ENCODE measurements at regions not wholly inside any gene's neighbourhood (a gene's known extent, or its start where the extent isn't known, plus 50 kb on each side); places are given as distances from the start of the nearest gene placed in this dataset.

DNA sequence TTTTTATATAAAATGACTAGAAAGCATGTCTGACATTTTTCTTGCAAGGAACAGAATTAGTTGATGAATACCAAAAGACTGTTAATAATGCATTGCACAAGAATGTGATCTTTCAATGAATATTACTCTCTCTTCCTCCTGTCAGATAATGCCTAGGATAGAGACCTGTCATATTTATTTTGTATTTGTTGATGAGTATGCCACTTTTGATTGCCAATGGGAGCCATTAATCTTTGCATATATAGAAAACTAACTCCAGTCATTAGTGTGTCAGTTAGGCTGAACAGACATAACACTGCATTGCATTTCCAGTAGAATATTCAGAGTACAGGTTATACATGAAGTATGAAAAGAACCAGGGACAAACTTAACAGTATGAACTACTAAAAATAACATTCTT is 1125.3 kb downstream of the LRFN5 start:
- TF ChIP-seq MAX (IDR thresholded peaks at IDR 0.05; ENCODE audit: low read depth, low read length) (no peak), POLR2A (IDR thresholded peaks at IDR 0.05; ENCODE audit: extremely low read depth, insufficient read length) (no peak), CTCF (IDR thresholded peaks at IDR 0.05; ENCODE audit: low read depth, low read length) (no peak), MYC (IDR thresholded peaks at IDR 0.05; ENCODE audit: low read depth, low read length) (no peak)
- no peak overlapping the region for H3K4me3 ChIP-seq (ENCODE audit: low read depth, low read length)
- no peak for DNase-seq (ENCODE audit: low read depth)

GRCh38 chr14:42731480-42731879 is 1124.8 kb downstream of the LRFN5 start:
- TF ChIP-seq MYC (IDR thresholded peaks at IDR 0.05; ENCODE audit: low read depth, low read length) (no peak), MAX (IDR thresholded peaks at IDR 0.05; ENCODE audit: low read depth, low read length) (no peak), CTCF (IDR thresholded peaks at IDR 0.05; ENCODE audit: low read depth, low read length) (no peak), POLR2A (IDR thresholded peaks at IDR 0.05; ENCODE audit: extremely low read depth, insufficient read length) (no peak)
- no peak overlapping the region for H3K4me3 ChIP-seq (ENCODE audit: low read depth, low read length)
- no peak for DNase-seq (ENCODE audit: low read depth)

DNA sequence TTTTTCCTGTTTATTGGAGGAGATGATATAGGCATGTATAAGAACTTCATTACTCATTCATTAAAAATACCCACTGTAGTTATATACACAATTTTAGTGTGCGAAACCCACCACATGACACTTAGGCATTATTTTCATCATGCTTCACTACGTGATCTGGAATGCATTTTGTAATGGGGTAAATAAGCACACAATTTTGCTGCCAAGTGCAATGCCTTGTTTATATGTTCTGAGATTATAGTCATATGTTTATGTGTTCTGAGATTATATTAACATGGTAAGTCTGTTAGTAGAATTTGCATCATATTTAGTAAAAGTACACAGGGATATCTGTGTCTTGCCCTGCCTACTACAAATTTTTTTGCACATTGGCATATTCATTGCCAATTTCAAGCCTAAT is 1123.0 kb downstream of the LRFN5 start:
- no peak for TF ChIP-seq POLR2A (IDR thresholded peaks at IDR 0.05; ENCODE audit: extremely low read depth, insufficient read length)
- no peak for TF ChIP-seq MYC (IDR thresholded peaks at IDR 0.05; ENCODE audit: low read depth, low read length)
- H3K4me3 ChIP-seq (ENCODE audit: low read depth, low read length), result no peak overlapping the region

GRCh38 chr14:42719391-42719790 is 1112.7 kb downstream of the LRFN5 start:
- no peak for TF ChIP-seq MAX (IDR thresholded peaks at IDR 0.05; ENCODE audit: low read depth, low read length)
- no peak for TF ChIP-seq POLR2A (IDR thresholded peaks at IDR 0.05; ENCODE audit: extremely low read depth, insufficient read length)
- no peak for TF ChIP-seq MYC (IDR thresholded peaks at IDR 0.05; ENCODE audit: low read depth, low read length)
- TF ChIP-seq CTCF (IDR thresholded peaks at IDR 0.05; ENCODE audit: low read depth, low read length), result no peak
- H3K4me3 ChIP-seq (ENCODE audit: low read depth, low read length), result no peak overlapping the region
- no peak for DNase-seq (ENCODE audit: low read depth)

More for the DNA sequence above, 1123.0 kb downstream of the LRFN5 start:
- no peak for DNase-seq (ENCODE audit: low read depth)

DNA sequence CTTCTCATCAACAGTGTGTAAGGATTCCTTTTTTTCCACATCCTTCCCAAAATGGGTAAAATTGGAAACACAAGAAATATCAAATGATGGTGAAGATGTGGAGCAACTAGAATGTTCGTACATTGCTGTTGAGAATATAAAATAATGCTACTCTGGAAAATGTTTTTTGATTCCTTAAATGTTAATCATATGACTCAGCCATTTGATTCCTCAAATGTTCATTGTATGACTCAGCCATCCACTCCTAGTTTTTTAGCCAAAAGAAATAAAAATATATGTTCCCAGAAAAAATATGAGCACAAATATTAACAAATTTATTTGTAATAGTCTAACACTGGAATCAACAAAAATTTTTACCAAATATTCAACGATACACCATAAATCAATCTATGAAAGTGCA is 1108.6 kb downstream of the LRFN5 start:
- no peak overlapping the region for H3K4me3 ChIP-seq (ENCODE audit: low read depth, low read length)
- DNase-seq (ENCODE audit: low read depth), result no peak
- TF ChIP-seq CTCF (IDR thresholded peaks at IDR 0.05; ENCODE audit: low read depth, low read length) (no peak), MAX (IDR thresholded peaks at IDR 0.05; ENCODE audit: low read depth, low read length) (no peak), POLR2A (IDR thresholded peaks at IDR 0.05; ENCODE audit: extremely low read depth, insufficient read length) (no peak), MYC (IDR thresholded peaks at IDR 0.05; ENCODE audit: low read depth, low read length) (no peak)

DNA sequence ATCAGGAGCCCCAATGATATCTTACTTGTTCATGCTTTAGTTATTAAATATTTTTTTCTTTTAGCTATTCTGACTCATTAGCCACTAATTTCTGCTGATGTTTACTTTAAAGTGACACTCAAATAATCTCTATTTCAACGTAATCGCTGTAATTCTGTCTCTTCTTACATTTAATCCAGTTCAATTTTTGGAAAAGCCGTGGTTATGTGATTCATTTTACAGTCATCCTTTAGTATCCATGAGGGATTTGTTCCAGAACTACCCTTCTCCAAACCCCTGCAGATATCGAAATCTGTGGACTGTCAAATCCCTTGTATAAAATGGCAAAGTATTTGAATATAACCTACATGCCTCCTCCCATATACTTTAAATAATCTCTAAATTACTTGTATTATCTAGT is 1103.4 kb downstream of the LRFN5 start:
- TF ChIP-seq POLR2A (IDR thresholded peaks at IDR 0.05; ENCODE audit: extremely low read depth, insufficient read length) (no peak), CTCF (IDR thresholded peaks at IDR 0.05; ENCODE audit: low read depth, low read length) (no peak), MAX (IDR thresholded peaks at IDR 0.05; ENCODE audit: low read depth, low read length) (no peak), MYC (IDR thresholded peaks at IDR 0.05; ENCODE audit: low read depth, low read length) (no peak)
- DNase-seq (ENCODE audit: low read depth), result no peak
- H3K4me3 ChIP-seq (ENCODE audit: low read depth, low read length), result no peak overlapping the region

Data from NB4 (cell line).